ENCODE measurements at regions not wholly inside any gene's neighbourhood (a gene's known extent, or its start where the extent isn't known, plus 50 kb on each side); places are given as distances from the start of the nearest gene placed in this dataset.

GRCh38 chr9:4371108-4371507 lies 71.2 kb upstream of the GLIS3 start:
- TF ChIP-seq CTCF (IDR thresholded peaks at IDR 0.05) = no peak
- no peak for TF ChIP-seq POLR2A (IDR thresholded peaks at IDR 0.05)
- no peak for TF ChIP-seq POLR2AphosphoS5 (IDR thresholded peaks at IDR 0.05)
